Vagina (tissue), 2 donors: ENCODE measurements at regions not wholly inside any gene's neighbourhood (a gene's known extent, or its start where the extent isn't known, plus 50 kb on each side); places are given as distances from the start of the nearest gene placed in this dataset.

Experiments
- DNase-seq, 2 donors: peaks; one replicate each; pipeline ENCODE4 v3.0.0-alpha.2; 2017; ENCODE audit errors: extremely low spot score in 2 of 2
- H3K27ac ChIP-seq: fragments of 200-600 bp; sonication (generic); one replicate; pipeline ENCODE4 v1.5.1; 2019
- H3K27me3 ChIP-seq: fragments of 200-600 bp; sonication (generic); one replicate; pipeline ENCODE4 v1.5.1; 2019
- H3K36me3 ChIP-seq, 2 donors: fragments of 200-600 bp; sonication (generic); one replicate each; pipeline ENCODE4 v1.5.1; 2017 to 2019
- H3K4me1 ChIP-seq: fragments of 200-600 bp; sonication (generic); one replicate; pipeline ENCODE4 v1.5.1; 2019
- H3K4me3 ChIP-seq, 2 donors: fragments of 200-600 bp; sonication (generic); 1 replicate in 1 of 2; 2 replicates in 1 of 2; pipeline ENCODE4 v1.5.1; 2016 to 2019
- H3K9me3 ChIP-seq: fragments of 200-600 bp; sonication (generic); one replicate; pipeline ENCODE4 v1.5.1; 2019
- POLR2A ChIP-seq, 2 donors: fragments of 450-650 bp; IDR thresholded peaks; one replicate each; pipeline ENCODE4 v1.6.1; 2017; ENCODE audit warnings: antibody characterized with exemption in 2 of 2, mild to moderate bottlenecking in 2 of 2, moderate library complexity in 2 of 2
- POLR2AphosphoS5 ChIP-seq, 2 donors: sonication (generic); formaldehyde crosslinking; IDR thresholded peaks; one replicate each; pipeline ENCODE4 v1.9.0; 2017; ENCODE audit warnings: antibody characterized with exemption in 2 of 2, mild to moderate bottlenecking in 2 of 2, low read depth in 1 of 2; ENCODE audit not compliant: insufficient read depth in 1 of 2
- intact Hi-C: fragments of 100-400 bp; cut with DNase I; formaldehyde crosslinking; loops from one replicate; pipeline ENCODE4 v1.15.1; 2023
- TF ChIP-seq, protein P1 (sequence below), 3 experiments: fragments of 450-650 bp in 2 of 3; fragments of 200-600 bp in 1 of 3; sonication (generic) in 1 of 3; IDR thresholded peaks; one replicate each; pipeline ENCODE4 v1.5.1; 2017 to 2019; ENCODE audit warnings: antibody characterized with exemption in 3 of 3, mild to moderate bottlenecking in 2 of 3, moderate library complexity in 2 of 3

DNA sequence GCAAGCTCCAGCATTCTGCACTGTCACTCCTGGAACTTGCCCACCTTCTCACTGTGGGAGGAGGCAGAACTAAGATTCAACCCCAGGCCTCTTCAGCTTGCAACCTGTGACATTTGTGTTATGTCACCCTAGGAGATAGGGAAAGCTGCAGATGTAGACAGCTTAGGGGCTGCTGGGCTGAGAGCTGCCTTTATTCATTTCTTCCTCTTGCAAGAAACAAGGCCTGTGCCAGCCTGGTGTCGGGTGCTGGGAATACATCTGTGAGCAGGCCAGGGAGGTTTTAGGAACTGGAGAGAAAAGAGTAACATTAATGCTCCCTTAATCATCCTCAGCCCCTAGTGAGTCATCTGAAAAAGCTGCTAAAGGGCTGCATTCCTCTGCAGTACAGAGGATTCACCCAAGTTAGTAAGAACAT lies 101.8 kb downstream of the FGF18 start:
- H3K4me3 ChIP-seq: no peak overlapping the region
- no peaks in the 10 kb centered on the region for H3K27me3 ChIP-seq
- H3K27ac ChIP-seq: peak overlapping the region; percentile 80
- no peaks in the 10 kb centered on the region for H3K9me3 ChIP-seq
- intact Hi-C loops: no loop called here
- TF ChIP-seq POLR2AphosphoS5 (IDR thresholded peaks at IDR 0.05; ENCODE audit: insufficient read depth in 1 of 2, low read depth in 1 of 2) (no peak), POLR2A (IDR thresholded peaks at IDR 0.05) (no peak)
- TF ChIP-seq, protein P1, sequence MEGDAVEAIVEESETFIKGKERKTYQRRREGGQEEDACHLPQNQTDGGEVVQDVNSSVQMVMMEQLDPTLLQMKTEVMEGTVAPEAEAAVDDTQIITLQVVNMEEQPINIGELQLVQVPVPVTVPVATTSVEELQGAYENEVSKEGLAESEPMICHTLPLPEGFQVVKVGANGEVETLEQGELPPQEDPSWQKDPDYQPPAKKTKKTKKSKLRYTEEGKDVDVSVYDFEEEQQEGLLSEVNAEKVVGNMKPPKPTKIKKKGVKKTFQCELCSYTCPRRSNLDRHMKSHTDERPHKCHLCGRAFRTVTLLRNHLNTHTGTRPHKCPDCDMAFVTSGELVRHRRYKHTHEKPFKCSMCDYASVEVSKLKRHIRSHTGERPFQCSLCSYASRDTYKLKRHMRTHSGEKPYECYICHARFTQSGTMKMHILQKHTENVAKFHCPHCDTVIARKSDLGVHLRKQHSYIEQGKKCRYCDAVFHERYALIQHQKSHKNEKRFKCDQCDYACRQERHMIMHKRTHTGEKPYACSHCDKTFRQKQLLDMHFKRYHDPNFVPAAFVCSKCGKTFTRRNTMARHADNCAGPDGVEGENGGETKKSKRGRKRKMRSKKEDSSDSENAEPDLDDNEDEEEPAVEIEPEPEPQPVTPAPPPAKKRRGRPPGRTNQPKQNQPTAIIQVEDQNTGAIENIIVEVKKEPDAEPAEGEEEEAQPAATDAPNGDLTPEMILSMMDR (IDR thresholded peaks at IDR 0.05): no peak
- peak in 1 of 2 donors; percentile 94 for DNase-seq
- no peaks in the 10 kb centered on the region for H3K36me3 ChIP-seq
- H3K4me1 ChIP-seq: peaks cover 37% of the 10 kb centered on the region

DNA sequence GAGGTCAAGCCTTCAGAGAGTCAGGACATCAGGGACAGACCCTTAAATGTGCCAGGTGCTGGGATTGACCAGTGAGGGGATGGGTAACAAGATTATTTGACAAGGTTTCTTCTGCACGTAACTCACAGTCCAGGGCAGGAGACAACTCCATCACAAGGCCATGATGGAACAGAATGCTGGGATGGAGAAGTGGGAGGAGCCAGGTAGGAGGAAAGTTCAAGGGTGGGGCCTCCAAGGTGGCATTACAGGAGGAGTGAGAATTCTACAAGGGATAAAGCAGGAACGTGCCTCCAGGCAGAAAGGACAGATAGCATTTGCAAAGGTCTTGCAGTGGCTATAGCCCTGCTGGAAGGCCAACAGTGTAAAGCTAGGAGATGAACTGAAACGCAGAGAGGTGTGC lies 102.2 kb downstream of the FGF18 start:
- Histone ChIP-seq H3K4me1 (peaks cover 37% of the 10 kb centered on the region), H3K4me3 (no peak overlapping the region), H3K27ac (peak overlapping the region; percentile 80), H3K9me3 (no peaks in the 10 kb centered on the region), H3K27me3 (no peaks in the 10 kb centered on the region), H3K36me3 (no peaks in the 10 kb centered on the region)
- intact Hi-C loops: no loop called here
- TF ChIP-seq POLR2A (IDR thresholded peaks at IDR 0.05) (no peak), POLR2AphosphoS5 (IDR thresholded peaks at IDR 0.05; ENCODE audit: insufficient read depth in 1 of 2, low read depth in 1 of 2) (no peak)
- TF ChIP-seq, protein P1 (IDR thresholded peaks at IDR 0.05): no peak
- no peak for DNase-seq

DNA sequence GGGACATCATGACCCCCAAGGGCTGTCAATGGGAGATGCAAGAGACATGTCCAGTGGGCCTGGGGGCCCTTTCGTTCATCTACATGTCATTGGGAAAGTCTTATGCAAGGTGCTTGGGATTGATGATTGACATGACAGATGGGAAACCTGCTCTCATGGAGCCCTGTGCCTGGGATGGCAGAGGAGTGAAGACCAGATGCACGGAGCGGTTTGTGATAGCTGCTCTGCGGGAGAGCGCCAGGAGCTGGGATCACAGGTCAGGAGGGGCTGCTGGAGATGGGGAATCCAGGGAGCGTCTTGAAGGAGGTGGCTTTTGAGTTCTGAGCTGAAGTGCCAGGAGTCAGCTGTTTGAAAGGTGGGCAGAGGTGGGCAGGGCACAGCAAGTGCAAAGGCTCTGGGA lies 104.3 kb downstream of the FGF18 start:
- no peaks in the 10 kb centered on the region for H3K36me3 ChIP-seq
- no peak overlapping the region for H3K27ac ChIP-seq
- no peaks in the 10 kb centered on the region for H3K27me3 ChIP-seq
- intact Hi-C loops: no loop called here
- no peaks in the 10 kb centered on the region for H3K9me3 ChIP-seq
- H3K4me3 ChIP-seq: no peak overlapping the region
- peaks cover 37% of the 10 kb centered on the region for H3K4me1 ChIP-seq
- no peak for DNase-seq
- no peak for TF ChIP-seq POLR2A (IDR thresholded peaks at IDR 0.05)
- TF ChIP-seq, protein P1 (IDR thresholded peaks at IDR 0.05): no peak
- no peak for TF ChIP-seq POLR2AphosphoS5 (IDR thresholded peaks at IDR 0.05; ENCODE audit: insufficient read depth in 1 of 2, low read depth in 1 of 2)

DNA sequence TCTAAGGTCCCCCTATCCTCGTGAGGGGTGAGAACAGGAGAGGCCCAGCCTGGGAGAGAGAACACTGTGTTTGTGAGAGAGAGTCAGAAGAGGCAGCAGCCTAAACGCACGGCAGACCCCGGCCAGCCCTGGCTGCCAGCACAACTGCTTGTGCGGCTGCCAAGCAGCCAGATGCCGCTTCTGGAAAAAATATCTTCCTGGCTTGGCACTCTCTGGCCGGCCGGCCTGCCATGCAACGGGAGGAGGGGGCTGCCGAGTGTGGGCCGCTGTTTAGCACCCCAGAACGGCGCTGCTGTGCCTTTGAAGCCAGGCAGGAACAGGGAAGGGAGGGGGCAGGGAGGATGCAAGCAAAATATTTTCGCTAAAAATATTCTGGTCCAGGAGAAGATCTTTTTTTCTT lies 105.0 kb downstream of the FGF18 start:
- peak overlapping the region; percentile 53 for H3K27ac ChIP-seq
- intact Hi-C loops: no loop called here
- no peaks in the 10 kb centered on the region for H3K27me3 ChIP-seq
- TF ChIP-seq, protein P1 (IDR thresholded peaks at IDR 0.05): no peak
- TF ChIP-seq POLR2A (IDR thresholded peaks at IDR 0.05) (no peak), POLR2AphosphoS5 (IDR thresholded peaks at IDR 0.05; ENCODE audit: insufficient read depth in 1 of 2, low read depth in 1 of 2) (no peak)
- H3K9me3 ChIP-seq: no peaks in the 10 kb centered on the region
- H3K36me3 ChIP-seq: no peaks in the 10 kb centered on the region
- DNase-seq: no peak
- no peak overlapping the region for H3K4me3 ChIP-seq
- H3K4me1 ChIP-seq: peaks cover 37% of the 10 kb centered on the region

DNA sequence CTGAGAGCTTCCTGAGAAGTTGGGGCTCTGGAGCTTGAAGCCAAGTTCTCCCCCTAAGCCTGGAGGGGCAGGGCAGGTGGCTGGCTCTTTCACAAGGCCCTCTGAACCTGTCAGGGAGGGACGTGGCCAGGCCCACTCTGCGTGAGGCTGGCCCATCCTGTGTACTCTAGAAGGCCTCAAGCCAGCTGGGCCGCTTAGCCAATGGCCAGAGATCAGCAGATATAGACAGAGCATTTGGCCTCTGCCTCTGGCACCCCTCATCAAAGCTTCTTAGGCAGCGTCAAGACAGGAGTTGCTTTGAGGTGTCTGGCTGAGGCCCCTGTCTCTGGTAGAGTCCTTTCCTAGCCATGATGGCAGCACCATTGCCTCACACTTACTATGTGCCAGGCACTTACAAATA lies 105.6 kb downstream of the FGF18 start:
- intact Hi-C loops: no loop called here
- Histone ChIP-seq H3K9me3 (no peaks in the 10 kb centered on the region), H3K27me3 (no peaks in the 10 kb centered on the region), H3K4me3 (no peak overlapping the region), H3K27ac (no peak overlapping the region), H3K36me3 (no peaks in the 10 kb centered on the region), H3K4me1 (peaks cover 35% of the 10 kb centered on the region)
- TF ChIP-seq POLR2AphosphoS5 (IDR thresholded peaks at IDR 0.05; ENCODE audit: insufficient read depth in 1 of 2, low read depth in 1 of 2): no peak
- TF ChIP-seq, protein P1 (IDR thresholded peaks at IDR 0.05): no peak
- DNase-seq: no peak
